RWPE1 (cell line): ENCODE measurements at regions not wholly inside any gene's neighbourhood (a gene's known extent, or its start where the extent isn't known, plus 50 kb on each side); places are given as distances from the start of the nearest gene placed in this dataset.
"Not testable (repeated sequence)": the region's sequence is repeated elsewhere in the genome, so short reads cannot be mapped to it uniquely, and the experiment has no call there.

ENCODE experiments used
- CTCF ChIA-PET: fragments of 350-600 bp; sonication (Branson Sonifier 250); formaldehyde crosslinking; extraction: SDS; loops from one replicate; lab custom pipeline; 2021; lab: Yijun Ruan, JAX
- POLR2A ChIA-PET: fragments of 400-600 bp; formaldehyde crosslinking; extraction: SDS; loops from one replicate; lab custom pipeline; 2020; ENCODE audit warnings: antibody characterized with exemption; ENCODE audit not compliant: low non-redundant PET; lab: Yijun Ruan, JAX
- DNase-seq: peaks from one replicate; pipeline ENCODE4 v3.0.0; 2012; ENCODE audit warnings: low spot score
- H3K27ac ChIP-seq: fragments of 450-650 bp; 2 replicates; pipeline ENCODE4 v1.5.1; 2017
- TF ChIP-seq, protein P1 (sequence below): fragments of 450-650 bp; conservative IDR thresholded peaks from 2 replicates; pipeline ENCODE4 v1.5.1; 2017; ENCODE audit warnings: low read depth, mild to moderate bottlenecking

DNA sequence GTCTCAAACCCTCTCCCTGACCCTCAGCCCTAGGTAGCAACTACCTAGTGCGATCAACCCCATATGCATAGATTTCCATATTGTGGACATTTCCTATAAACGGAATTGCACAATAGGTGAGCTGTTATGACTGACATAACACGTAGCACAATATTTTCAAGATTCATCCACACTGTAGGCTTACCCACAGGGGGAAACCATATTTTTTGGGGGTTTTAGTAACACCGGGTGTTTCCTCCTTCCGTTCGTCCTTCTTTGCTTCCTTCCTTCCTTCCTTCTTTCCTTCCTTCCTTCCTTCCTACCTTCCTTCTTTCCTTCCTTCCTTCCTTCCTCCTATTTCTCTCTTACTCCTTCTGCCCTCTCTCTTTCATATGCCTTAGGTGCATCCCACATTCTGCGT, 524.2 kb downstream of the CWH43 start:
- DNase-seq: peak; percentile 11
- POLR2A ChIA-PET, H3K27ac ChIP-seq, CTCF ChIA-PET: not testable (repeated sequence)

- DNase-seq: not testable (repeated sequence)
Observed at GRCh38 chr4:49511353-49511752, 525.3 kb downstream of the CWH43 start.

GRCh38 chr4:49511881-49512491, 525.9 kb downstream of the CWH43 start:
- POLR2A ChIA-PET, H3K27ac ChIP-seq, CTCF ChIA-PET: not testable (repeated sequence)
- DNase-seq: peak; percentile 12

More at GRCh38 chr4:49511353-49511752, 525.3 kb downstream of the CWH43 start:
- CTCF ChIA-PET, POLR2A ChIA-PET, H3K27ac ChIP-seq: not testable (repeated sequence)

DNA sequence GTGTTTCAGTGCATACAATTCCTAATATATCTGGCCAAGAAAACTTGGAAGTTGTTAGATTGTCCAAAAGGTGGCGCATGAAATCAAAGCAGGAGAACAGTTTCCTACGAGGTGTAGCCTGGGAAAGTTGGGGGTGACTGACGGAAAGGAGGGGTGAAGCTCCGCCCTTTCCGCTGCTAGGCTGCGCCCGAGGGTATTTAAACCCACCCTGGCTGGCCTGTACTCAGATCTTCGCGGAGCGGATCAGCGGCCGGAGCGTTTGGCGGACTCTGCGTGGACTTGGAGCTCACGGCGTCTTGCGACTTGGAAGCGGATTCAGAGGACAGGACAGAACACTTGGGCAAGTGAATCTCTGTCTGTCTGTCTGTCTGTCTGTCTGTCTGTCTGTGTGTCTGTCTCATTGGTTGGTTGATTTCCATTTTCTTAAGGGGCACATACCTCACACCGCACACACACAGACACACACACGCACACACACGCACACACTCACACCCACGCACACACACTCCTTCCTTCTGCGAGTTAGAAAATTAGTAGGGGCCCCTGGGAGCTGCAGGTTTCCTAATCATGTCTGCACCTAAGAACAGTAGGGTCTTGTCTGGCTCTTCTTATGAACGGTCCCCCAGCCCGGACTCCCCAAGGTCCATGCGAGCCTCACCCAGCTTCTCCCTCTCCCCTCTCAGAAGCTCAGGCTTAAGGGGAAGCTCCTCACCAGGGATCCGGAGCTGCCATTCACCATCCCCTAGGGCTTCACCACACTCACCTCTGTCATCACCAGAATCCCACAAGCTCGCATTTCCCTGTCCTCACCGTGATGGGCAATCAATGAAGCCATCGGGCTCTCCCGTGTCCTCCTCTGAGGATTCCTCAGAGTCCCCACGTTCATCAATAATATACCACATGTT, 526.8 kb downstream of the CWH43 start:
- DNase-seq: peak; percentile 3
- POLR2A ChIA-PET, H3K27ac ChIP-seq, CTCF ChIA-PET: not testable (repeated sequence)

DNA sequence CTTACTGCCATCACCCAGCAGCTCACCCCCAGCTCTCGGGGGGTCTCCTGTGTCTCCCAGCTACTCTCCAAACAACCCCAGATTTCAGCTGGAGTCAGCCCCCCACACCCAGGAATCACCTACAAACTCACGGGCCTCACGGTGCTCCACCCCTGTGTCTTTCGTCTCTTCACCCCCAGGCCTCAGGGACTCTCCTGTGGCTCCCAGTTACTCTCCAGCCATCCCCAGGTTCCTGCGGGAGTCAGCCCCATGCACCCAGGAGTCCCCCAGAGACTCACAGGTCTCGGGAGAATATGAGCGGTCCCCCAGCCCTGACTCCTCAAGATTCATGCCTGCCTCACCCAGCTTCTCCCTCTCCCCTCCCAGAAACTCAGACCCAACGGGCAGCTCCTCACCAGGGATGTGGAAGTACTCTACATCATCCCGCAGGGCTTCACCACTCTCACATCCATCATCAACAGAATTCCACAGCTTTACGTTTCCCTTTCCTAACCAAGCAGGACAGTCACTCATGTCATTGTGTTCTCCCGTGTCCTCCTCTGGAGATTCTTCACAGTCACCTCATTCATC, 527.6 kb downstream of the CWH43 start:
- H3K27ac ChIP-seq, DNase-seq, CTCF ChIA-PET, POLR2A ChIA-PET: not testable (repeated sequence)

DNA sequence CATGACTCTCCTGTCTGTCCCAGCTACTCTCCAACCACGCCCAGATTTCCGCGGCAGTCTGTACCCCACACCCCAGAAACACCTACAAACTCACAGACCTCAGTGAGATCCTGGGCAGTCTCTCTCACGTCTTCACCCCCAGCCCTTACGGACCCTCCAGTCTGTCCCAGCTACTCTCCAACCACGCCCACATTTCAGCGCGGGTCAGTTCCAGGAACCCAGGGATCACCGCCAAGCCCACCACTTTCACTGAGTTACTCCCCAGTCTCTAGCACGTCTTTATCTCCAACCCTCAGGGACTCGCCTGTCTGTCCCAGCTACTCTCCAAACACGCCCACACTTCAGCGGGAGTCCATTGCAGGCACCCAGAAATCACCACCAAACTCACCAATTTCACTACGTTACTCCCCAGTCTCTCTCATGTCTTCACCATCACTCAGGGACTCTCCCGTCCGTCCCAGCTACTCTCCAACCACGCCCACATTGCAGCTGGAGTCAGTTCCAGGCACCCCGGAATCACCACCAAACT, 528.2 kb downstream of the CWH43 start:
- POLR2A ChIA-PET, H3K27ac ChIP-seq, DNase-seq, CTCF ChIA-PET: not testable (repeated sequence)

GRCh38 chr4:49514841-49515240, 528.8 kb downstream of the CWH43 start:
- DNase-seq, CTCF ChIA-PET, POLR2A ChIA-PET, H3K27ac ChIP-seq: not testable (repeated sequence)

DNA sequence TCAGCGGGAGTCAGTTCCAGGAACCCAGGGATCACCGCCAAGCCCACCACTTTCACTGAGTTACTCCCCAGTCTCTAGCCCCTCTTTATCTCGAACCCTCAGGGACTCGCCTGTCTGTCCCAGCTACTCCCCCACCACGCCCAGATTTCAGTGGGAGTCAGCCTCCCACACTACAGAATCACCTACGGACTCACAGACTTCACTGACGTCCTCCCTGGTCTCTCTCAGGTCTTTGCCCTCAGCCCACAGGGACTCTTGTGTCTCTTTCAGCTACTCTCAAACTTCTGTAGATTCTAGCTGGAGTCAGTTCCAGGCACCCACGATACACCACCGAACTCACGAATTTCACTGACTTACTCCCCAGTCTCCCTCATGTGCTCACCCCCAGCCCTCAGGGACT, 529.2 kb downstream of the CWH43 start:
- DNase-seq, H3K27ac ChIP-seq, CTCF ChIA-PET, POLR2A ChIA-PET: not testable (repeated sequence)

DNA sequence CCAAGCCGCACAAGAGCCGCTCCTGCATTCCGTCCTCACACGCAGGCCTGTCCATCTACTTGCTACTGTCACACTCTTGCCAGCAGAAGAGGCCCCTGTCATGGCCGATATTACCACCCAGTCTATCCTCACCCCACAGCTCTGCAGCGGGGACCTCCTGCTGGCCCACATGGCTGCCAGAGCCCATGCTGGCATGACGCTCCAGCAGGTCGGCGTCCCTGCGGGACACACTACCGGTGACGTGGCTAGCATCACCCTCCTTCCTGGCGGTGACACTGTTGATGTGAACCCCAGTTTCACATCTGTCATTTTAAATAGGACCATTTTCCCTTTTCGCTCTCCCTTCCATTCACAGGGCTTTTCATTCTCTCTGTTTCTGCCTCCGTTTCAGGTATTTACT, 530.0 kb downstream of the CWH43 start:
- DNase-seq, POLR2A ChIA-PET, CTCF ChIA-PET, H3K27ac ChIP-seq: not testable (repeated sequence)

GRCh38 chr4:49516796-49517195, 530.7 kb downstream of the CWH43 start:
- CTCF ChIA-PET: no interaction called here
- TF ChIP-seq, protein P1, sequence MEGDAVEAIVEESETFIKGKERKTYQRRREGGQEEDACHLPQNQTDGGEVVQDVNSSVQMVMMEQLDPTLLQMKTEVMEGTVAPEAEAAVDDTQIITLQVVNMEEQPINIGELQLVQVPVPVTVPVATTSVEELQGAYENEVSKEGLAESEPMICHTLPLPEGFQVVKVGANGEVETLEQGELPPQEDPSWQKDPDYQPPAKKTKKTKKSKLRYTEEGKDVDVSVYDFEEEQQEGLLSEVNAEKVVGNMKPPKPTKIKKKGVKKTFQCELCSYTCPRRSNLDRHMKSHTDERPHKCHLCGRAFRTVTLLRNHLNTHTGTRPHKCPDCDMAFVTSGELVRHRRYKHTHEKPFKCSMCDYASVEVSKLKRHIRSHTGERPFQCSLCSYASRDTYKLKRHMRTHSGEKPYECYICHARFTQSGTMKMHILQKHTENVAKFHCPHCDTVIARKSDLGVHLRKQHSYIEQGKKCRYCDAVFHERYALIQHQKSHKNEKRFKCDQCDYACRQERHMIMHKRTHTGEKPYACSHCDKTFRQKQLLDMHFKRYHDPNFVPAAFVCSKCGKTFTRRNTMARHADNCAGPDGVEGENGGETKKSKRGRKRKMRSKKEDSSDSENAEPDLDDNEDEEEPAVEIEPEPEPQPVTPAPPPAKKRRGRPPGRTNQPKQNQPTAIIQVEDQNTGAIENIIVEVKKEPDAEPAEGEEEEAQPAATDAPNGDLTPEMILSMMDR: no peak
- DNase-seq: no peak

GRCh38 chr4:49517485-49518205, 531.6 kb downstream of the CWH43 start:
- POLR2A ChIA-PET, CTCF ChIA-PET, H3K27ac ChIP-seq, DNase-seq: not testable (repeated sequence)

More at GRCh38 chr4:49516796-49517195, 530.7 kb downstream of the CWH43 start:
- no peak overlapping the region for H3K27ac ChIP-seq
- POLR2A ChIA-PET: no interaction called here

- CTCF ChIA-PET, H3K27ac ChIP-seq, POLR2A ChIA-PET, DNase-seq: not testable (repeated sequence)
Observed at GRCh38 chr4:49519150-49520035, 533.3 kb downstream of the CWH43 start.

DNA sequence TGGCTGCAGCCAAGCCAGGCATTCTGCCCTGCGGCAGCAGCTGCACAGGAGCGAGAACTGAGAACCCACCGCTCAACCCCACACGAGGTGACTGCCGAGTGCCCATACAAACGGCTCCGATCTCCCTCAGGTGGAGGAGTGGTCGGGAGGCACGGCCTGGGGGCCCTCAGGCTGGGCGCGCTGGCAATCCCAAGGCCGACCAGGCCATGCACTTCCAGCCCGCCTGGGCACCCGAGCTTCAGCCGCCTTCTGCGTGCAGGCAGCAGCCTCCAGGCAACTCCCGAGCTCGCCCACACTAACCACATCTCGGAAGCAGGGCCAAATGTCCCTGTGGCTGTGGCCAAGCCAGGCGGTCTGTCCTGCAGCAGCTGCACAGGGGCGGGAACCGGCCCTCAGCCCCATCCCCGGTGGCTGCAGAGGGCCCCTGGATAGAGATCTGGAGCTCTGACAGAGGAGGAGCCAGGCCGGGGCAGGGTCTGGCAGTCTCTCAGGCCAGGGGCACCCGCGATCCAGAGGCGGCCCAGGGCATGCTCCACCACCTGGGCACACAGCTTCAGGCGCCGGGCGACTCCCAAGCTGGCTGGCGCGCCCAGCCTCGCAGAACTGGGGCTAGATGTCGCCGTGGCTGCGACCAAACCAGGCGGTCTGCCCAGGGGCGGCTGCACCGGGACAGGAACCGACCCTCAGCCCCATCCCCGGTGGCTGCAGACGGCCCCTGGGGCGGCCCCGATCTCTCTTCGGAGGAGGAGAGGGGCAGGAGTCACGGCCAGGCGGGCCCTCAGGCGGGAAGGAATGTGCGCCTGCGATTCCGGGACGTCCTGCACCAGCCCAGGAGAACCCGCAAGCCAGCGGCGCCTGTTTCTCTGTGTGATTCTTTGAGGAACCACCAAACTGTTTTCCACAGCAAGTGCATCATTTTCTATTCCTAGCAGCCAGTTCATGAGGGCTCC, 538.0 kb downstream of the CWH43 start:
- POLR2A ChIA-PET, CTCF ChIA-PET, DNase-seq, H3K27ac ChIP-seq: not testable (repeated sequence)
